Hepatocyte (in vitro differentiated cells): ENCODE measurements at regions not wholly inside any gene's neighbourhood (a gene's known extent, or its start where the extent isn't known, plus 50 kb on each side); places are given as distances from the start of the nearest gene placed in this dataset.

Source experiments
- DNase-seq: peaks from one replicate; pipeline ENCODE4 v3.0.0-alpha.2; 2016; ENCODE audit warnings: low spot score
- H2AFZ ChIP-seq: fragments of 200-600 bp; sonication (generic); 2 replicates; pipeline ENCODE4 v1.6.0; 2016; ENCODE audit warnings: antibody characterized with exemption, mild to moderate bottlenecking
- H3K27ac ChIP-seq: fragments of 200-600 bp; sonication (generic); 2 replicates; pipeline ENCODE4 v1.5.1; 2016; ENCODE audit warnings: mild to moderate bottlenecking
- H3K27me3 ChIP-seq: fragments of 200-600 bp; sonication (generic); 2 replicates; pipeline ENCODE4 v1.6.1; 2016
- H3K36me3 ChIP-seq: fragments of 200-600 bp; sonication (generic); replicated peaks from 2 replicates; pipeline ENCODE4 v1.5.1; 2016; ENCODE audit warnings: low read depth; ENCODE audit not compliant: insufficient read depth
- H3K4me1 ChIP-seq: fragments of 200-600 bp; sonication (generic); 2 replicates; pipeline ENCODE4 v1.5.1; 2016; ENCODE audit warnings: mild to moderate bottlenecking, moderate library complexity; ENCODE audit not compliant: insufficient read depth
- H3K4me2 ChIP-seq: fragments of 200-600 bp; sonication (generic); 2 replicates; pipeline ENCODE4 v1.6.0; 2016
- H3K4me3 ChIP-seq: fragments of 200-600 bp; sonication (generic); 2 replicates; pipeline ENCODE4 v1.5.1; 2016; ENCODE audit warnings: mild to moderate bottlenecking
- H3K79me2 ChIP-seq: fragments of 200-600 bp; sonication (generic); 2 replicates; pipeline ENCODE4 v1.6.0; 2017; ENCODE audit warnings: mild to moderate bottlenecking
- H3K9me2 ChIP-seq: fragments of 200-600 bp; sonication (generic); replicated peaks from 2 replicates; pipeline ENCODE4 v1.6.0; 2017; ENCODE audit warnings: mild to moderate bottlenecking; ENCODE audit not compliant: insufficient read depth
- H3K9me3 ChIP-seq: fragments of 200-600 bp; sonication (generic); 2 replicates; pipeline ENCODE4 v1.5.1; 2016; ENCODE audit warnings: low read depth, mild to moderate bottlenecking
- H4K20me1 ChIP-seq: fragments of 200-600 bp; sonication (generic); 2 replicates; pipeline ENCODE4 v1.6.0; 2016; ENCODE audit warnings: mild to moderate bottlenecking; ENCODE audit not compliant: insufficient read depth, poor library complexity, severe bottlenecking
- EZH2 ChIP-seq: fragments of 200-600 bp; sonication (generic); IDR thresholded peaks from 2 replicates; pipeline ENCODE4 v1.6.1; 2016; ENCODE audit warnings: antibody characterized with exemption, mild to moderate bottlenecking, borderline replicate concordance
- EZH2phosphoT487 ChIP-seq: fragments of 200-600 bp; sonication (generic); IDR thresholded peaks from one replicate; pipeline ENCODE4 v1.6.1; 2018; ENCODE audit warnings: antibody characterized with exemption, mild to moderate bottlenecking, low read depth, moderate library complexity; ENCODE audit not compliant: unreplicated experiment, severe bottlenecking
- WGBS: methylation state at CpG from one replicate; pipeline ENCODE4 v1.1.6; 2016; ENCODE audit warnings: low lambda C conversion rate; ENCODE audit errors: missing lambda C conversion rate; 5-methylcytosine and 5-hydroxymethylcytosine counted together
- TF ChIP-seq, protein P1 (sequence below): fragments of 200-600 bp; sonication (generic); IDR thresholded peaks from 2 replicates; pipeline ENCODE4 v1.5.1; 2016; ENCODE audit warnings: antibody characterized with exemption, mild to moderate bottlenecking; ENCODE audit not compliant: poor library complexity

GRCh38 chr2:60023256-60023985 lies 530.0 kb downstream of the BCL11A start:
- 89% methylated on average over 5 of the region's 5 CpGs for WGBS
- TF ChIP-seq EZH2 (no peak), EZH2phosphoT487 (no peak)
- TF ChIP-seq, protein P1, sequence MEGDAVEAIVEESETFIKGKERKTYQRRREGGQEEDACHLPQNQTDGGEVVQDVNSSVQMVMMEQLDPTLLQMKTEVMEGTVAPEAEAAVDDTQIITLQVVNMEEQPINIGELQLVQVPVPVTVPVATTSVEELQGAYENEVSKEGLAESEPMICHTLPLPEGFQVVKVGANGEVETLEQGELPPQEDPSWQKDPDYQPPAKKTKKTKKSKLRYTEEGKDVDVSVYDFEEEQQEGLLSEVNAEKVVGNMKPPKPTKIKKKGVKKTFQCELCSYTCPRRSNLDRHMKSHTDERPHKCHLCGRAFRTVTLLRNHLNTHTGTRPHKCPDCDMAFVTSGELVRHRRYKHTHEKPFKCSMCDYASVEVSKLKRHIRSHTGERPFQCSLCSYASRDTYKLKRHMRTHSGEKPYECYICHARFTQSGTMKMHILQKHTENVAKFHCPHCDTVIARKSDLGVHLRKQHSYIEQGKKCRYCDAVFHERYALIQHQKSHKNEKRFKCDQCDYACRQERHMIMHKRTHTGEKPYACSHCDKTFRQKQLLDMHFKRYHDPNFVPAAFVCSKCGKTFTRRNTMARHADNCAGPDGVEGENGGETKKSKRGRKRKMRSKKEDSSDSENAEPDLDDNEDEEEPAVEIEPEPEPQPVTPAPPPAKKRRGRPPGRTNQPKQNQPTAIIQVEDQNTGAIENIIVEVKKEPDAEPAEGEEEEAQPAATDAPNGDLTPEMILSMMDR: no peak
- H3K79me2 ChIP-seq: no peaks in the 10 kb centered on the region
- H3K9me2 ChIP-seq: no peaks in the 10 kb centered on the region
- H4K20me1 ChIP-seq: no peaks in the 10 kb centered on the region
- no peaks in the 10 kb centered on the region for H3K36me3 ChIP-seq
- no peak overlapping the region for H3K27ac ChIP-seq
- H2AFZ ChIP-seq: no peak overlapping the region
- H3K9me3 ChIP-seq: no peaks in the 10 kb centered on the region
- H3K4me3 ChIP-seq: no peak overlapping the region
- H3K4me2 ChIP-seq: no peak overlapping the region
- no peaks in the 10 kb centered on the region for H3K4me1 ChIP-seq
- no peak for DNase-seq
- H3K27me3 ChIP-seq: no peaks in the 10 kb centered on the region

GRCh38 chr2:60007671-60008070 lies 545.8 kb downstream of the BCL11A start:
- no peaks in the 10 kb centered on the region for H3K36me3 ChIP-seq
- H3K9me2 ChIP-seq: no peaks in the 10 kb centered on the region
- no peaks in the 10 kb centered on the region for H3K27me3 ChIP-seq
- no peaks in the 10 kb centered on the region for H3K9me3 ChIP-seq
- DNase-seq: no peak
- no peak overlapping the region for H3K27ac ChIP-seq
- H3K4me2 ChIP-seq: no peak overlapping the region
- H3K4me1 ChIP-seq: no peaks in the 10 kb centered on the region
- 63% methylated on average over 2 of the region's 2 CpGs for WGBS
- no peaks in the 10 kb centered on the region for H3K79me2 ChIP-seq
- no peak overlapping the region for H2AFZ ChIP-seq
- no peak for TF ChIP-seq EZH2phosphoT487
- TF ChIP-seq EZH2: no peak
- no peak overlapping the region for H3K4me3 ChIP-seq
- H4K20me1 ChIP-seq: no peaks in the 10 kb centered on the region

DNA sequence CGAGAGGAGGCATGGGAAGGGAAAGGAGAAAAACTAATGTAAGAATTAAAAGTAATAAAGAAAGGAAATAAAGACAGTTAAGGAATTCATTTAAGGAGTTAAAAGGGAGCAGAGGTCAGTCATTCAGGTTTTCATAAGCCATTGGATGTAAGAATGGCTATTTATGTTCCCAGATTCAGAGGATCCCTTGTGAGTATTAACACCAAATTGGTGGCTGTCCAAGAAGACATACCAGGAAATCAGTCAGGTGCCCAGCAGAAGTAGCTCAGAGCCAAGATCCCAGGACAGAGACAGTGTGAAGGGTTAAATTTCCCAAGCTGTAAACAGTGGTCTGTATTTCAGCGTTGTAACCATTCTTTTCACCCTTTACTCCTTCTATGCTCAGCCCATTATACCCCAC lies 550.4 kb downstream of the BCL11A start:
- DNase-seq: no peak
- no peak overlapping the region for H3K4me3 ChIP-seq
- H3K27ac ChIP-seq: no peak overlapping the region
- no peaks in the 10 kb centered on the region for H4K20me1 ChIP-seq
- no peaks in the 10 kb centered on the region for H3K9me3 ChIP-seq
- no peaks in the 10 kb centered on the region for H3K27me3 ChIP-seq
- no peak overlapping the region for H2AFZ ChIP-seq
- no peaks in the 10 kb centered on the region for H3K36me3 ChIP-seq
- 55% methylated on average over 2 of the region's 2 CpGs for WGBS
- no peaks in the 10 kb centered on the region for H3K4me1 ChIP-seq
- H3K4me2 ChIP-seq: no peak overlapping the region
- H3K9me2 ChIP-seq: no peaks in the 10 kb centered on the region
- H3K79me2 ChIP-seq: no peaks in the 10 kb centered on the region
- TF ChIP-seq EZH2phosphoT487 (no peak), EZH2 (no peak)
- TF ChIP-seq, protein P1: no peak

GRCh38 chr2:60002183-60002867 lies 551.1 kb downstream of the BCL11A start:
- Histone ChIP-seq H3K9me3 (no peaks in the 10 kb centered on the region), H3K4me2 (no peak overlapping the region), H3K27ac (no peak overlapping the region), H4K20me1 (no peaks in the 10 kb centered on the region), H3K4me1 (no peaks in the 10 kb centered on the region), H3K4me3 (no peak overlapping the region), H3K36me3 (no peaks in the 10 kb centered on the region), H3K79me2 (no peaks in the 10 kb centered on the region), H3K9me2 (no peaks in the 10 kb centered on the region), H3K27me3 (no peaks in the 10 kb centered on the region), H2AFZ (no peak overlapping the region)
- WGBS: 63% methylated on average over 3 of the region's 3 CpGs
- no peak for DNase-seq
- TF ChIP-seq EZH2phosphoT487: no peak
- TF ChIP-seq, protein P1: peak; percentile 4
